ENCODE measurements at regions not wholly inside any gene's neighbourhood (a gene's known extent, or its start where the extent isn't known, plus 50 kb on each side); places are given as distances from the start of the nearest gene placed in this dataset.
"Not testable (repeated sequence)": the region's sequence is repeated elsewhere in the genome, so short reads cannot be mapped to it uniquely, and the experiment has no call there.

DNA sequence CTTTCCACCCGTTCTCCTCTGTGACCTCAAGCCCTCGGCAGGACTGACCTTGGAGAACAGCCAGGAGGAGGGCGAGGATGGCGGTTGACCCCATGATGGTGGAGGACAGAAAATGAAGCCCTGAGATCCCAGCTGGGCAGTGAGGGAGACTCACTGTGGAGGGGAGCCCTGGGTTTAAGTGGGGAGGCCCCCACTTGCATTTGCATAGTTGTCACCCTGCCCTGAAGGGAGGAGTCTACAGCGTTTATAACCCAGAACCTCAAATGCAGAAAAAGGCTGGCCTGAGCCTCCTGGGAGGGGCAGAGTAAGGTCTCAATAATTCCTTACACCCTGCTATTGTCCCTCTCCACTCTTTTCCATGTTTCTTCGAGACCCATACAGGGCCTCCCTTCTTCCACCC is 1052.7 kb downstream of the TMEM121 start:
- TF ChIP-seq PPARA (CRISPR knock-in tag; IDR thresholded peaks at IDR 0.05; ENCODE audit: borderline replicate concordance) (no peak), ZFP30 (CRISPR knock-in tag; IDR thresholded peaks at IDR 0.05) (no peak), GLIS3 (CRISPR knock-in tag; IDR thresholded peaks at IDR 0.05) (no peak), CSDC2 (CRISPR knock-in tag; IDR thresholded peaks at IDR 0.05) (no peak), TCF4 (CRISPR knock-in tag; IDR thresholded peaks at IDR 0.05; ENCODE audit: borderline replicate concordance) (no peak), ZNF565 (CRISPR knock-in tag; conservative IDR thresholded peaks at IDR 0.05; ENCODE audit: low read depth) (no peak), ZC3H10 (CRISPR knock-in tag; IDR thresholded peaks at IDR 0.05) (no peak), ARNTL (CRISPR knock-in tag; IDR thresholded peaks at IDR 0.05; ENCODE audit: borderline replicate concordance, low read depth) (no peak), SNAI2 (CRISPR knock-in tag; IDR thresholded peaks at IDR 0.05) (no peak), ZNF70 (CRISPR knock-in tag; IDR thresholded peaks at IDR 0.05) (no peak), ZNF8 (CRISPR knock-in tag; IDR thresholded peaks at IDR 0.05) (no peak), ISL1 (CRISPR knock-in tag; IDR thresholded peaks at IDR 0.05) (no peak), CSRNP3 (CRISPR knock-in tag; IDR thresholded peaks at IDR 0.05) (no peak), ZFP3 (CRISPR knock-in tag; IDR thresholded peaks at IDR 0.05) (no peak), TOX (CRISPR knock-in tag; IDR thresholded peaks at IDR 0.05; ENCODE audit: borderline replicate concordance) (no peak)
- TF ChIP-seq, protein P1, sequence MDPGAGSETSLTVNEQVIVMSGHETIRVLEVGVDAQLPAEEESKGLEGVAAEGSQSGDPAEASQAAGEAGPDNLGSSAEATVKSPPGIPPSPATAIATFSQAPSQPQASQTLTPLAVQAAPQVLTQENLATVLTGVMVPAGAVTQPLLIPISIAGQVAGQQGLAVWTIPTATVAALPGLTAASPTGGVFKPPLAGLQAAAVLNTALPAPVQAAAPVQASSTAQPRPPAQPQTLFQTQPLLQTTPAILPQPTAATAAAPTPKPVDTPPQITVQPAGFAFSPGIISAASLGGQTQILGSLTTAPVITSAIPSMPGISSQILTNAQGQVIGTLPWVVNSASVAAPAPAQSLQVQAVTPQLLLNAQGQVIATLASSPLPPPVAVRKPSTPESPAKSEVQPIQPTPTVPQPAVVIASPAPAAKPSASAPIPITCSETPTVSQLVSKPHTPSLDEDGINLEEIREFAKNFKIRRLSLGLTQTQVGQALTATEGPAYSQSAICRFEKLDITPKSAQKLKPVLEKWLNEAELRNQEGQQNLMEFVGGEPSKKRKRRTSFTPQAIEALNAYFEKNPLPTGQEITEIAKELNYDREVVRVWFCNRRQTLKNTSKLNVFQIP (CRISPR knock-in tag; IDR thresholded peaks at IDR 0.05; ENCODE audit: borderline replicate concordance, low read depth) = no peak
- TF ChIP-seq, protein P2, sequence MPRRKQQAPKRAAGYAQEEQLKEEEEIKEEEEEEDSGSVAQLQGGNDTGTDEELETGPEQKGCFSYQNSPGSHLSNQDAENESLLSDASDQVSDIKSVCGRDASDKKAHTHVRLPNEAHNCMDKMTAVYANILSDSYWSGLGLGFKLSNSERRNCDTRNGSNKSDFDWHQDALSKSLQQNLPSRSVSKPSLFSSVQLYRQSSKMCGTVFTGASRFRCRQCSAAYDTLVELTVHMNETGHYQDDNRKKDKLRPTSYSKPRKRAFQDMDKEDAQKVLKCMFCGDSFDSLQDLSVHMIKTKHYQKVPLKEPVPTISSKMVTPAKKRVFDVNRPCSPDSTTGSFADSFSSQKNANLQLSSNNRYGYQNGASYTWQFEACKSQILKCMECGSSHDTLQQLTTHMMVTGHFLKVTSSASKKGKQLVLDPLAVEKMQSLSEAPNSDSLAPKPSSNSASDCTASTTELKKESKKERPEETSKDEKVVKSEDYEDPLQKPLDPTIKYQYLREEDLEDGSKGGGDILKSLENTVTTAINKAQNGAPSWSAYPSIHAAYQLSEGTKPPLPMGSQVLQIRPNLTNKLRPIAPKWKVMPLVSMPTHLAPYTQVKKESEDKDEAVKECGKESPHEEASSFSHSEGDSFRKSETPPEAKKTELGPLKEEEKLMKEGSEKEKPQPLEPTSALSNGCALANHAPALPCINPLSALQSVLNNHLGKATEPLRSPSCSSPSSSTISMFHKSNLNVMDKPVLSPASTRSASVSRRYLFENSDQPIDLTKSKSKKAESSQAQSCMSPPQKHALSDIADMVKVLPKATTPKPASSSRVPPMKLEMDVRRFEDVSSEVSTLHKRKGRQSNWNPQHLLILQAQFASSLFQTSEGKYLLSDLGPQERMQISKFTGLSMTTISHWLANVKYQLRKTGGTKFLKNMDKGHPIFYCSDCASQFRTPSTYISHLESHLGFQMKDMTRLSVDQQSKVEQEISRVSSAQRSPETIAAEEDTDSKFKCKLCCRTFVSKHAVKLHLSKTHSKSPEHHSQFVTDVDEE (CRISPR knock-in tag; IDR thresholded peaks at IDR 0.05) = no peak
- TF ChIP-seq, protein P3, sequence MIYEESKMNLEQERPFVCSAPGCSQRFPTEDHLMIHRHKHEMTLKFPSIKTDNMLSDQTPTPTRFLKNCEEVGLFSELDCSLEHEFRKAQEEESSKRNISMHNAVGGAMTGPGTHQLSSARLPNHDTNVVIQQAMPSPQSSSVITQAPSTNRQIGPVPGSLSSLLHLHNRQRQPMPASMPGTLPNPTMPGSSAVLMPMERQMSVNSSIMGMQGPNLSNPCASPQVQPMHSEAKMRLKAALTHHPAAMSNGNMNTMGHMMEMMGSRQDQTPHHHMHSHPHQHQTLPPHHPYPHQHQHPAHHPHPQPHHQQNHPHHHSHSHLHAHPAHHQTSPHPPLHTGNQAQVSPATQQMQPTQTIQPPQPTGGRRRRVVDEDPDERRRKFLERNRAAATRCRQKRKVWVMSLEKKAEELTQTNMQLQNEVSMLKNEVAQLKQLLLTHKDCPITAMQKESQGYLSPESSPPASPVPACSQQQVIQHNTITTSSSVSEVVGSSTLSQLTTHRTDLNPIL (CRISPR knock-in tag; IDR thresholded peaks at IDR 0.05; ENCODE audit: low read depth) = no peak
- ATAC-seq = no peak

GRCh38 chr14:106585692-106586091 is 1059.3 kb downstream of the TMEM121 start:
- ATAC-seq = no peak
- TF ChIP-seq ISL1 (CRISPR knock-in tag; IDR thresholded peaks at IDR 0.05) (no peak), TCF4 (CRISPR knock-in tag; IDR thresholded peaks at IDR 0.05; ENCODE audit: borderline replicate concordance) (no peak), RARB (CRISPR knock-in tag; IDR thresholded peaks at IDR 0.05) (no peak), GLIS3 (CRISPR knock-in tag; IDR thresholded peaks at IDR 0.05) (no peak), ZFP30 (CRISPR knock-in tag; IDR thresholded peaks at IDR 0.05) (no peak), OSR1 (CRISPR knock-in tag; IDR thresholded peaks at IDR 0.05) (no peak), PPARA (CRISPR knock-in tag; IDR thresholded peaks at IDR 0.05; ENCODE audit: borderline replicate concordance) (no peak), ESRRG (CRISPR knock-in tag; IDR thresholded peaks at IDR 0.05) (no peak), BACH2 (CRISPR knock-in tag; IDR thresholded peaks at IDR 0.05; ENCODE audit: borderline replicate concordance) (no peak), TOX (CRISPR knock-in tag; IDR thresholded peaks at IDR 0.05; ENCODE audit: borderline replicate concordance) (no peak)
- TF ChIP-seq, protein P3 (CRISPR knock-in tag; IDR thresholded peaks at IDR 0.05; ENCODE audit: low read depth) = no peak

- no peak for TF ChIP-seq ARNTL (CRISPR knock-in tag; IDR thresholded peaks at IDR 0.05; ENCODE audit: borderline replicate concordance, low read depth)
- no peak for TF ChIP-seq CSRNP3 (CRISPR knock-in tag; IDR thresholded peaks at IDR 0.05)
- TF ChIP-seq, protein P1 (CRISPR knock-in tag; IDR thresholded peaks at IDR 0.05; ENCODE audit: borderline replicate concordance, low read depth) = no peak
- ATAC-seq = peak; percentile 85
Measured at GRCh38 chr14:106586098-106586704, 1059.8 kb downstream of the TMEM121 start.

GRCh38 chr14:106591539-106591938 is 1065.2 kb downstream of the TMEM121 start:
- ATAC-seq = not testable (repeated sequence)

- ATAC-seq = not testable (repeated sequence)
Measured at GRCh38 chr14:106592115-106592852, 1065.9 kb downstream of the TMEM121 start.
